Hepatocyte (in vitro differentiated cells): ENCODE measurements at regions not wholly inside any gene's neighbourhood (a gene's known extent, or its start where the extent isn't known, plus 50 kb on each side); places are given as distances from the start of the nearest gene placed in this dataset.
"Not testable (repeated sequence)": the region's sequence is repeated elsewhere in the genome, so short reads cannot be mapped to it uniquely, and the experiment has no call there.

Experiments
- DNase-seq: peaks from one replicate; pipeline ENCODE4 v3.0.0-alpha.2; 2016; ENCODE audit warnings: low spot score
- H2AFZ ChIP-seq: fragments of 200-600 bp; sonication (generic); 2 replicates; pipeline ENCODE4 v1.6.0; 2016; ENCODE audit warnings: antibody characterized with exemption, mild to moderate bottlenecking
- H3K27ac ChIP-seq: fragments of 200-600 bp; sonication (generic); 2 replicates; pipeline ENCODE4 v1.5.1; 2016; ENCODE audit warnings: mild to moderate bottlenecking
- H3K27me3 ChIP-seq: fragments of 200-600 bp; sonication (generic); 2 replicates; pipeline ENCODE4 v1.6.1; 2016
- H3K36me3 ChIP-seq: fragments of 200-600 bp; sonication (generic); replicated peaks from 2 replicates; pipeline ENCODE4 v1.5.1; 2016; ENCODE audit warnings: low read depth; ENCODE audit not compliant: insufficient read depth
- H3K4me1 ChIP-seq: fragments of 200-600 bp; sonication (generic); 2 replicates; pipeline ENCODE4 v1.5.1; 2016; ENCODE audit warnings: mild to moderate bottlenecking, moderate library complexity; ENCODE audit not compliant: insufficient read depth
- H3K4me2 ChIP-seq: fragments of 200-600 bp; sonication (generic); 2 replicates; pipeline ENCODE4 v1.6.0; 2016
- H3K4me3 ChIP-seq: fragments of 200-600 bp; sonication (generic); 2 replicates; pipeline ENCODE4 v1.5.1; 2016; ENCODE audit warnings: mild to moderate bottlenecking
- H3K79me2 ChIP-seq: fragments of 200-600 bp; sonication (generic); 2 replicates; pipeline ENCODE4 v1.6.0; 2017; ENCODE audit warnings: mild to moderate bottlenecking
- H3K9me2 ChIP-seq: fragments of 200-600 bp; sonication (generic); replicated peaks from 2 replicates; pipeline ENCODE4 v1.6.0; 2017; ENCODE audit warnings: mild to moderate bottlenecking; ENCODE audit not compliant: insufficient read depth
- H3K9me3 ChIP-seq: fragments of 200-600 bp; sonication (generic); 2 replicates; pipeline ENCODE4 v1.5.1; 2016; ENCODE audit warnings: low read depth, mild to moderate bottlenecking
- H4K20me1 ChIP-seq: fragments of 200-600 bp; sonication (generic); 2 replicates; pipeline ENCODE4 v1.6.0; 2016; ENCODE audit warnings: mild to moderate bottlenecking; ENCODE audit not compliant: insufficient read depth, poor library complexity, severe bottlenecking
- CTCF ChIP-seq: fragments of 200-600 bp; sonication (generic); IDR thresholded peaks from 2 replicates; pipeline ENCODE4 v1.5.1; 2016; ENCODE audit warnings: antibody characterized with exemption, mild to moderate bottlenecking; ENCODE audit not compliant: poor library complexity
- EZH2 ChIP-seq: fragments of 200-600 bp; sonication (generic); IDR thresholded peaks from 2 replicates; pipeline ENCODE4 v1.6.1; 2016; ENCODE audit warnings: antibody characterized with exemption, mild to moderate bottlenecking, borderline replicate concordance
- EZH2phosphoT487 ChIP-seq: fragments of 200-600 bp; sonication (generic); IDR thresholded peaks from one replicate; pipeline ENCODE4 v1.6.1; 2018; ENCODE audit warnings: antibody characterized with exemption, mild to moderate bottlenecking, low read depth, moderate library complexity; ENCODE audit not compliant: unreplicated experiment, severe bottlenecking
- WGBS: methylation state at CpG from one replicate; pipeline ENCODE4 v1.1.6; 2016; ENCODE audit warnings: low lambda C conversion rate; ENCODE audit errors: missing lambda C conversion rate; 5-methylcytosine and 5-hydroxymethylcytosine counted together

DNA sequence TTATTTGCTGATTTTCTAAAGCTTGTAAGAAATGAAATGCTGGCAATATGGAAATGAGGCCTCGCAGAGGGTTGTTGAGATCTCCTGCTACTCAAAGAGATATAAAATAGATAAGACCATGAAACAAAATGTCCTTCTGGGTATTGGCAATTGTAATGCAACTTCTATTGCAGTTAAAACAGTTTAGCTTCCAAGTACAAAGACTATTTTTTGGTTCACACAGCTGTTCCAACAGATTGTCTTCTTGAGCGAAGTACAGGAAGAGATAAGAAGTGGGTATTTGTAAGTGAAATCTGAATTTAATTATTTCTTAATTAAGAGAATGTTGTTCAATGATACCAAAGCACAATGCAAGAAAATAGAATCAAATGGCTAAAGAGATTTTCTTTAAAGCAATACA lies 801.5 kb upstream of the GBE1 start:
- no peak overlapping the region for H3K4me2 ChIP-seq
- H3K36me3 ChIP-seq, result no peaks in the 10 kb centered on the region
- H3K79me2 ChIP-seq, result no peaks in the 10 kb centered on the region
- WGBS, result 85% methylated on average over 2 of the region's 2 CpGs
- no peak for DNase-seq
- TF ChIP-seq CTCF, result no peak
- TF ChIP-seq EZH2, result no peak
- no peak for TF ChIP-seq EZH2phosphoT487
- H3K4me1 ChIP-seq, result no peaks in the 10 kb centered on the region
- no peak overlapping the region for H3K27ac ChIP-seq
- H3K9me3 ChIP-seq, result no peaks in the 10 kb centered on the region
- H2AFZ ChIP-seq, result no peak overlapping the region
- H4K20me1 ChIP-seq, result no peaks in the 10 kb centered on the region
- H3K27me3 ChIP-seq, result no peaks in the 10 kb centered on the region
- no peak overlapping the region for H3K4me3 ChIP-seq
- no peaks in the 10 kb centered on the region for H3K9me2 ChIP-seq

DNA sequence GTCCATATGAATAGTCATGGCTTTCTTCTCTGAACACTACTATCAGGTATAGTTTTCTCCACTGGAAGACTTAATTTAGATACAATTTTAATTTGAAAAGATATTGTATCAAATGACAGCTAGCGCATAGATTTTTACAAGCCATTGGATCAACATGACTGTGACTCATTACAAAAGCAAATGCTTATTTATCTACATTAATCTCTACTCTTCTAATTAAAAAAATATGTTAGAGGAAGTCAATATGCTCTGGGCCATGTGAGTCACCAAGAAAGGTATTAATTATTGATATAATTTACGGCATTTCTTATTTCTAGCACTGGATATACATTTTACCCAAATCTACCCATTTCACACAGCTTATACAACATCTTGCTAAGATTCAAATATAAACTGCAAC lies 800.3 kb upstream of the GBE1 start:
- TF ChIP-seq CTCF (no peak), EZH2phosphoT487 (no peak), EZH2 (no peak)
- H3K9me2 ChIP-seq, result no peaks in the 10 kb centered on the region
- no peaks in the 10 kb centered on the region for H3K9me3 ChIP-seq
- no peaks in the 10 kb centered on the region for H3K4me1 ChIP-seq
- no peak overlapping the region for H3K4me3 ChIP-seq
- no peak overlapping the region for H3K27ac ChIP-seq
- no peak overlapping the region for H3K4me2 ChIP-seq
- no peak for DNase-seq
- no peaks in the 10 kb centered on the region for H3K36me3 ChIP-seq
- no peaks in the 10 kb centered on the region for H3K79me2 ChIP-seq
- H3K27me3 ChIP-seq, result no peaks in the 10 kb centered on the region
- WGBS, result 82% methylated on average over 2 of the region's 2 CpGs
- H4K20me1 ChIP-seq, result no peaks in the 10 kb centered on the region
- no peak overlapping the region for H2AFZ ChIP-seq

GRCh38 chr3:82558081-82558480 lies 796.6 kb upstream of the GBE1 start:
- no peak overlapping the region for H2AFZ ChIP-seq
- H3K4me3 ChIP-seq, result no peak overlapping the region
- 54% methylated on average over 1 of the region's 1 CpG for WGBS
- H3K79me2 ChIP-seq, result no peaks in the 10 kb centered on the region
- DNase-seq, result no peak
- H3K36me3 ChIP-seq, result no peaks in the 10 kb centered on the region
- no peaks in the 10 kb centered on the region for H3K9me3 ChIP-seq
- no peaks in the 10 kb centered on the region for H3K4me1 ChIP-seq
- no peak overlapping the region for H3K4me2 ChIP-seq
- H4K20me1 ChIP-seq, result no peaks in the 10 kb centered on the region
- TF ChIP-seq EZH2 (no peak), CTCF (no peak), EZH2phosphoT487 (no peak)
- no peak overlapping the region for H3K27ac ChIP-seq
- H3K27me3 ChIP-seq, result no peaks in the 10 kb centered on the region
- no peaks in the 10 kb centered on the region for H3K9me2 ChIP-seq

DNA sequence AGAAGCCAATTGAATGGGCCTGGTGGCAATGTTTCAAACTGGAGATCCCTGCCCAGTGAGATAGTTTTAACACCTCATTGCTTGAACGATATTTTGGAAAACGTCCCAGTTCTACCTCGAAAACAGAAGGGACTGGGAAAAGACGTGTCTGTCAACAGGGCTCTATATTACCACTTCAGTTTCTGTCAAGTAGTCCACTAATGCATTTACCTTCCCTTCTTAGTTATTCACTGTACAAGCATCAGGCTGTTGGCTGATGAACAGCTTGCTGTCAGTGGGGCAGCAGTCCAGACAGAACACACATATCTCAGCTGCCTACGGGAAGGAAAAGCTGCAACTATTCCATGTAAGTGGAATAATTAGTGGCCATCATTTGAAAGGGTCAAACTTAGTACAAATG lies 794.7 kb upstream of the GBE1 start:
- H3K27me3 ChIP-seq, result no peaks in the 10 kb centered on the region
- no peaks in the 10 kb centered on the region for H4K20me1 ChIP-seq
- no peak for DNase-seq
- no peaks in the 10 kb centered on the region for H3K4me1 ChIP-seq
- H3K4me3 ChIP-seq, result no peak overlapping the region
- WGBS, result 87% methylated on average over 5 of the region's 5 CpGs
- no peaks in the 10 kb centered on the region for H3K9me3 ChIP-seq
- H3K4me2 ChIP-seq, result no peak overlapping the region
- no peak overlapping the region for H2AFZ ChIP-seq
- no peaks in the 10 kb centered on the region for H3K79me2 ChIP-seq
- no peak for TF ChIP-seq EZH2phosphoT487
- TF ChIP-seq CTCF, result no peak
- TF ChIP-seq EZH2, result no peak
- H3K36me3 ChIP-seq, result no peaks in the 10 kb centered on the region
- H3K27ac ChIP-seq, result no peak overlapping the region
- H3K9me2 ChIP-seq, result no peaks in the 10 kb centered on the region

GRCh38 chr3:82542556-82542955 lies 781.1 kb upstream of the GBE1 start:
- H3K27me3 ChIP-seq, H3K36me3 ChIP-seq, H3K79me2 ChIP-seq, H3K4me1 ChIP-seq, H4K20me1 ChIP-seq, H3K4me2 ChIP-seq, H2AFZ ChIP-seq, H3K4me3 ChIP-seq, H3K27ac ChIP-seq, H3K9me2 ChIP-seq, DNase-seq, H3K9me3 ChIP-seq: not testable (repeated sequence)
- WGBS, result 100% methylated on average over 2 of the region's 2 CpGs
